ENCODE measurements at regions not wholly inside any gene's neighbourhood (a gene's known extent, or its start where the extent isn't known, plus 50 kb on each side); places are given as distances from the start of the nearest gene placed in this dataset.

DNA sequence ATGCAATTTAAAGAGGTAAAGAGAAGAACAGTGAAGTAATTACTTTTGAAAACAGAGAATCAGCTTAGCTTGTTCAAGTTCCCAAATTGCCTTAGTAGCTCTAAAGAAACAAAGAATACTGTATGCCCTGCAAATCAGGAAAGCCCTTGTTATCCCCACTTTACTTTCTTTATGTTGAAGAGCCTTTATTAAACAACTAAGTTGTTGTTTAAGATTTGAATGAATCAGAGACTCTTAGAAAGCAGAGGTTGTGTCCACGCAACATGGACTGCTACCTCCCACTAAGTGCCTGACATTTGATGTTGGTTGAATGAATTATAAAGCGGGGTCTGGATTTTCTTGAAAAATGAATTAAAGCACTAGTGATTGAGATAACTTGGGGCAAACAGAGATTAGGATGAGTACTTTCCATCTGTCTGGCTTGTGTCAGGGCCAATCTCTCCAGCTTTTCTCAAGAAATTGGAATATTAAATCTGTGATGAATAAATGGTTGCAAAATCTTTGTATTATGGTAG is 214.7 kb downstream of the POSTN start:
- TF ChIP-seq CTCF (conservative IDR thresholded peaks at IDR 0.05; ENCODE audit: low read depth in 2 of 2) (no peak), EZH2 (IDR thresholded peaks at IDR 0.05; ENCODE audit: low read depth, unreplicated experiment) (no peak), STAT1 (IDR thresholded peaks at IDR 0.05; ENCODE audit: unreplicated experiment) (no peak), POLR2AphosphoS5 (IDR thresholded peaks at IDR 0.05; ENCODE audit: low read depth) (no peak), CREB1 (CRISPR knock-in tag; IDR thresholded peaks at IDR 0.05; ENCODE audit: low read depth) (no peak), EZH2phosphoT487 (IDR thresholded peaks at IDR 0.05; ENCODE audit: unreplicated experiment) (no peak), NANOG (IDR thresholded peaks at IDR 0.05; ENCODE audit: borderline replicate concordance) (no peak), ZNF331 (CRISPR knock-in tag; IDR thresholded peaks at IDR 0.05; ENCODE audit: low read depth) (no peak), JUNB (IDR thresholded peaks at IDR 0.05; ENCODE audit: unreplicated experiment) (no peak), ETS1 (IDR thresholded peaks at IDR 0.05) (no peak), ZNF462 (CRISPR knock-in tag; IDR thresholded peaks at IDR 0.05) (no peak)
- TF ChIP-seq, protein P1, sequence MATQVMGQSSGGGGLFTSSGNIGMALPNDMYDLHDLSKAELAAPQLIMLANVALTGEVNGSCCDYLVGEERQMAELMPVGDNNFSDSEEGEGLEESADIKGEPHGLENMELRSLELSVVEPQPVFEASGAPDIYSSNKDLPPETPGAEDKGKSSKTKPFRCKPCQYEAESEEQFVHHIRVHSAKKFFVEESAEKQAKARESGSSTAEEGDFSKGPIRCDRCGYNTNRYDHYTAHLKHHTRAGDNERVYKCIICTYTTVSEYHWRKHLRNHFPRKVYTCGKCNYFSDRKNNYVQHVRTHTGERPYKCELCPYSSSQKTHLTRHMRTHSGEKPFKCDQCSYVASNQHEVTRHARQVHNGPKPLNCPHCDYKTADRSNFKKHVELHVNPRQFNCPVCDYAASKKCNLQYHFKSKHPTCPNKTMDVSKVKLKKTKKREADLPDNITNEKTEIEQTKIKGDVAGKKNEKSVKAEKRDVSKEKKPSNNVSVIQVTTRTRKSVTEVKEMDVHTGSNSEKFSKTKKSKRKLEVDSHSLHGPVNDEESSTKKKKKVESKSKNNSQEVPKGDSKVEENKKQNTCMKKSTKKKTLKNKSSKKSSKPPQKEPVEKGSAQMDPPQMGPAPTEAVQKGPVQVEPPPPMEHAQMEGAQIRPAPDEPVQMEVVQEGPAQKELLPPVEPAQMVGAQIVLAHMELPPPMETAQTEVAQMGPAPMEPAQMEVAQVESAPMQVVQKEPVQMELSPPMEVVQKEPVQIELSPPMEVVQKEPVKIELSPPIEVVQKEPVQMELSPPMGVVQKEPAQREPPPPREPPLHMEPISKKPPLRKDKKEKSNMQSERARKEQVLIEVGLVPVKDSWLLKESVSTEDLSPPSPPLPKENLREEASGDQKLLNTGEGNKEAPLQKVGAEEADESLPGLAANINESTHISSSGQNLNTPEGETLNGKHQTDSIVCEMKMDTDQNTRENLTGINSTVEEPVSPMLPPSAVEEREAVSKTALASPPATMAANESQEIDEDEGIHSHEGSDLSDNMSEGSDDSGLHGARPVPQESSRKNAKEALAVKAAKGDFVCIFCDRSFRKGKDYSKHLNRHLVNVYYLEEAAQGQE (IDR thresholded peaks at IDR 0.05; ENCODE audit: unreplicated experiment), result no peak

All from GM23338 (cell line).